Fibroblast of lung (primary cell): ENCODE measurements at regions not wholly inside any gene's neighbourhood (a gene's known extent, or its start where the extent isn't known, plus 50 kb on each side); places are given as distances from the start of the nearest gene placed in this dataset.
"Not testable (repeated sequence)": the region's sequence is repeated elsewhere in the genome, so short reads cannot be mapped to it uniquely, and the experiment has no call there.

ENCODE experiments used
- EZH2 ChIP-seq: IDR thresholded peaks from 2 replicates; pipeline ENCODE4 v1.5.1; 2012; ENCODE audit warnings: low read length, control low read depth, mild to moderate bottlenecking; ENCODE audit errors: missing control alignments
- TF ChIP-seq, protein P1 (sequence below), 2 donors: IDR thresholded peaks in 1 of 2; conservative IDR thresholded peaks in 1 of 2; 1 replicate in 1 of 2; 2 replicates in 1 of 2; pipeline ENCODE4 v1.5.1; 2011 to 2012; ENCODE audit warnings: low read length in 2 of 2, control low read depth in 1 of 2, inconsistent platforms in 1 of 2, low read depth in 1 of 2, mild to moderate bottlenecking in 1 of 2

GRCh38 chr10:6830981-6831380 lies 250.9 kb upstream of the PRKCQ start:
- TF ChIP-seq, protein P1, sequence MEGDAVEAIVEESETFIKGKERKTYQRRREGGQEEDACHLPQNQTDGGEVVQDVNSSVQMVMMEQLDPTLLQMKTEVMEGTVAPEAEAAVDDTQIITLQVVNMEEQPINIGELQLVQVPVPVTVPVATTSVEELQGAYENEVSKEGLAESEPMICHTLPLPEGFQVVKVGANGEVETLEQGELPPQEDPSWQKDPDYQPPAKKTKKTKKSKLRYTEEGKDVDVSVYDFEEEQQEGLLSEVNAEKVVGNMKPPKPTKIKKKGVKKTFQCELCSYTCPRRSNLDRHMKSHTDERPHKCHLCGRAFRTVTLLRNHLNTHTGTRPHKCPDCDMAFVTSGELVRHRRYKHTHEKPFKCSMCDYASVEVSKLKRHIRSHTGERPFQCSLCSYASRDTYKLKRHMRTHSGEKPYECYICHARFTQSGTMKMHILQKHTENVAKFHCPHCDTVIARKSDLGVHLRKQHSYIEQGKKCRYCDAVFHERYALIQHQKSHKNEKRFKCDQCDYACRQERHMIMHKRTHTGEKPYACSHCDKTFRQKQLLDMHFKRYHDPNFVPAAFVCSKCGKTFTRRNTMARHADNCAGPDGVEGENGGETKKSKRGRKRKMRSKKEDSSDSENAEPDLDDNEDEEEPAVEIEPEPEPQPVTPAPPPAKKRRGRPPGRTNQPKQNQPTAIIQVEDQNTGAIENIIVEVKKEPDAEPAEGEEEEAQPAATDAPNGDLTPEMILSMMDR (conservative IDR thresholded peaks at IDR 0.05 in 1 of 2, IDR thresholded peaks at IDR 0.05 in 1 of 2; ENCODE audit: low read depth in 1 of 2, low read length in 2 of 2), result not testable (repeated sequence)
- not testable (repeated sequence) for TF ChIP-seq EZH2
